A549 (cell line): ENCODE measurements at regions not wholly inside any gene's neighbourhood (a gene's known extent, or its start where the extent isn't known, plus 50 kb on each side); places are given as distances from the start of the nearest gene placed in this dataset.

Experiments
- ATAC-seq, 2 experiments: fragments of 200-7000 bp in 1 of 2; fragments of >200 bp in 1 of 2; cut with Nextera tagmentation in 1 of 2; cut with Tn5 transposase in 1 of 2; 3 replicates each; pipeline versions ENCODE4 v1.8.0 to v1.9.1; 2018 to 2020; ENCODE audit warnings: mild to moderate bottlenecking in 1 of 2, moderate library complexity in 1 of 2
- CTCF ChIA-PET: fragments of 300-600 bp; sonication (Branson Sonifier 250); formaldehyde crosslinking; extraction: SDS; loops from one replicate; lab custom pipeline; 2021; ENCODE audit warnings: antibody characterized with exemption, inconsistent platforms; lab: Yijun Ruan, JAX
- POLR2A ChIA-PET: fragments of 350-600 bp; formaldehyde crosslinking; extraction: SDS; loops from one replicate; lab custom pipeline; 2021; ENCODE audit warnings: antibody characterized with exemption, inconsistent platforms; lab: Yijun Ruan, JAX
- DNase-seq, 2 experiments: peaks; one replicate each; pipeline versions ENCODE4 v3.0.0 to v3.0.0-alpha.2; 2011 to 2016; ENCODE audit warnings: low read depth in 1 of 2, low spot score in 1 of 2
- FAIRE-seq: peaks from 2 replicates; lab custom pipeline; 2011; peaks lifted over from hg19 to GRCh38; lab: Jason Lieb, UNC
- H3K27ac ChIP-seq, 2 experiments: fragments of >200 bp; sonication (Bioruptor Twin); formaldehyde crosslinking; 3 replicates each; pipeline ENCODE4 v1.5.1; 2016 to 2017
- H3K4me1 ChIP-seq: fragments of >200 bp; sonication (Bioruptor Twin); formaldehyde crosslinking; 3 replicates; pipeline ENCODE4 v1.6.1; 2016
- H3K4me2 ChIP-seq: fragments of >200 bp; sonication (Bioruptor Twin); formaldehyde crosslinking; 3 replicates; pipeline ENCODE4 v1.6.1; 2016
- H3K4me3 ChIP-seq: fragments of >200 bp; sonication (Bioruptor Twin); formaldehyde crosslinking; 3 replicates; pipeline ENCODE4 v1.5.1; 2016
- H3K9me3 ChIP-seq: fragments of >200 bp; sonication (Bioruptor Twin); formaldehyde crosslinking; 3 replicates; pipeline ENCODE4 v1.6.1; 2016
- ATOH8 ChIP-seq: fragments of 250-450 bp; sonication (Bioruptor Pico); IDR thresholded peaks from 2 replicates; pipeline ENCODE4 v1.5.0; 2020; ENCODE audit warnings: low read depth, mild to moderate bottlenecking, moderate library complexity
- CBX2 ChIP-seq: fragments of 200-600 bp; sonication (generic); IDR thresholded peaks from 2 replicates; pipeline ENCODE4 v1.6.1; 2016; ENCODE audit warnings: low read depth, mild to moderate bottlenecking, borderline replicate concordance
- CBX8 ChIP-seq: fragments of 200-600 bp; sonication (generic); IDR thresholded peaks from 2 replicates; pipeline ENCODE4 v1.6.1; 2016
- CEBPB ChIP-seq, 2 experiments: fragments of >200 bp in 1 of 2; sonication (Bioruptor Twin) in 1 of 2; formaldehyde crosslinking in 1 of 2; IDR thresholded peaks; 2 replicates each; pipeline ENCODE4 v1.6.1; 2012 to 2016
- CHD2 ChIP-seq: fragments of 150-350 bp; IDR thresholded peaks from 2 replicates; pipeline ENCODE4 v1.6.1; 2014; ENCODE audit warnings: low read length; ENCODE audit not compliant: partially characterized antibody
- E2F6 ChIP-seq: IDR thresholded peaks from 2 replicates; pipeline ENCODE4 v1.6.1; 2012; ENCODE audit warnings: low read depth, borderline replicate concordance
- ELK1 ChIP-seq: fragments of 150-350 bp; IDR thresholded peaks from 2 replicates; pipeline ENCODE4 v1.6.1; 2014; ENCODE audit warnings: low read depth, mild to moderate bottlenecking, low read length
- ESRRA ChIP-seq: fragments of 150-350 bp; IDR thresholded peaks from 2 replicates; pipeline ENCODE4 v1.6.1; 2014; ENCODE audit warnings: mild to moderate bottlenecking, low read length, borderline replicate concordance
- FOSL2 ChIP-seq, 2 experiments: fragments of 450-650 bp in 1 of 2; fragments of >200 bp in 1 of 2; sonication (Bioruptor Twin) in 1 of 2; formaldehyde crosslinking; IDR thresholded peaks; 2 replicates each; pipeline versions ENCODE4 v1.5.0 to v1.6.1; 2016 to 2020; ENCODE audit warnings: mild to moderate bottlenecking in 1 of 2, moderate library complexity in 1 of 2
- HES2 ChIP-seq: fragments of >200 bp; sonication (Bioruptor Twin); formaldehyde crosslinking; IDR thresholded peaks from 2 replicates; pipeline ENCODE4 v1.6.1; 2016
- HMGXB4 ChIP-seq: fragments of 250-450 bp; sonication (Bioruptor Pico); IDR thresholded peaks from 2 replicates; pipeline ENCODE4 v1.5.0; 2021; ENCODE audit warnings: mild to moderate bottlenecking, moderate library complexity, borderline replicate concordance
- HOXB5 ChIP-seq: fragments of 250-450 bp; sonication (Bioruptor Pico); IDR thresholded peaks from 2 replicates; pipeline ENCODE4 v1.5.0; 2020; ENCODE audit warnings: mild to moderate bottlenecking, moderate library complexity
- KDM5A ChIP-seq: fragments of 200-600 bp; sonication (generic); IDR thresholded peaks from 2 replicates; pipeline ENCODE4 v1.6.1; 2016; ENCODE audit warnings: antibody characterized with exemption, mild to moderate bottlenecking
- MAZ ChIP-seq: fragments of 150-350 bp; IDR thresholded peaks from 2 replicates; pipeline ENCODE4 v1.6.1; 2014; ENCODE audit warnings: antibody characterized with exemption, low read depth, low read length, borderline replicate concordance
- PHF8 ChIP-seq: fragments of 200-600 bp; sonication (generic); IDR thresholded peaks from 2 replicates; pipeline ENCODE4 v1.6.1; 2016; ENCODE audit warnings: low read depth, mild to moderate bottlenecking, antibody characterized with exemption, moderate library complexity, borderline replicate concordance
- POLR2AphosphoS2 ChIP-seq: conservative IDR thresholded peaks from 2 replicates; pipeline ENCODE4 v1.6.1; 2012; ENCODE audit warnings: low read length, improper control_type of control experiment, inconsistent platforms
- RAD21 ChIP-seq, 2 experiments: fragments of >200 bp in 1 of 2; sonication (Bioruptor Twin) in 1 of 2; formaldehyde crosslinking in 1 of 2; IDR thresholded peaks in 1 of 2; conservative IDR thresholded peaks in 1 of 2; 2 replicates in 1 of 2; 3 replicates in 1 of 2; pipeline ENCODE4 v1.6.1; 2012 to 2018; ENCODE audit warnings: inconsistent platforms in 1 of 2
- RNF2 ChIP-seq: fragments of 200-600 bp; sonication (generic); IDR thresholded peaks from 2 replicates; pipeline ENCODE4 v1.6.1; 2016; ENCODE audit warnings: low read depth, mild to moderate bottlenecking, antibody characterized with exemption, moderate library complexity, borderline replicate concordance
- SREBF2 ChIP-seq: fragments of 450-650 bp; IDR thresholded peaks from 2 replicates; pipeline ENCODE4 v1.6.1; 2014; ENCODE audit warnings: mild to moderate bottlenecking, moderate library complexity
- ZFP36 ChIP-seq: fragments of 450-650 bp; IDR thresholded peaks from 2 replicates; pipeline ENCODE4 v1.6.1; 2014; ENCODE audit warnings: borderline replicate concordance; ENCODE audit not compliant: partially characterized antibody
- ZNF302 ChIP-seq: fragments of 250-450 bp; sonication (Bioruptor Pico); IDR thresholded peaks from 2 replicates; pipeline ENCODE4 v1.9.0; 2021; ENCODE audit warnings: inconsistent platforms, mild to moderate bottlenecking, moderate library complexity
- WGBS: methylation state at CpG from one replicate; pipeline ENCODE4 v1.1.6; 2017; ENCODE audit errors: missing lambda C conversion rate; 5-methylcytosine and 5-hydroxymethylcytosine counted together
- TF ChIP-seq, protein P1 (sequence below): fragments of 450-650 bp; IDR thresholded peaks from 2 replicates; pipeline ENCODE4 v1.6.1; 2014; ENCODE audit warnings: antibody characterized with exemption
- TF ChIP-seq, protein P2 (sequence below): IDR thresholded peaks from 2 replicates; pipeline ENCODE4 v1.6.1; 2012

DNA sequence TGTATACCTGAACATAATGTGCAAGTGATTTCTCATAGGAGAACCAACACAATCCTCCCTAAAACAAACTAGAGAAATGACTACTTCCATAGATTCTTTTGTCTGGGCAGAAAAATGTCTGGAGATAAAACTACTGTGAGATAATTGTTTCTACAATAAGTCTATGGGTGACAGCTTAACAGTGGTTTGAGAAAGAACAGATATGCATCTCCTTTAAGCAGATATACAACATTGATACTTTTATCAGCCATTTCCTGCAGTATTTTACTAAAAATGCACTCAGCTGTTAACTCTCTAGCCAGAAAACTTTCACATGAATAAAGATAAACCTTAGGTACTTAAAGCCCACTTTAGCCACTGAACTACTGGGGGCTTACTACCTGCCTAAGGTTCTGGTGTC lies 1132.4 kb downstream of the EFNB2 start:
- ChIA-PET CTCF (no interaction called here), POLR2A (no interaction called here)
- H3K4me2 ChIP-seq = no peak overlapping the region
- DNase-seq (no peak), ATAC-seq (no peak), FAIRE-seq (no peak)
- H3K4me1 ChIP-seq = no peaks in the 10 kb centered on the region
- no peaks in the 10 kb centered on the region for H3K9me3 ChIP-seq
- no peak for TF ChIP-seq CBX2
- no peak for TF ChIP-seq HOXB5 (CRISPR knock-in tag)
- TF ChIP-seq, protein P1, sequence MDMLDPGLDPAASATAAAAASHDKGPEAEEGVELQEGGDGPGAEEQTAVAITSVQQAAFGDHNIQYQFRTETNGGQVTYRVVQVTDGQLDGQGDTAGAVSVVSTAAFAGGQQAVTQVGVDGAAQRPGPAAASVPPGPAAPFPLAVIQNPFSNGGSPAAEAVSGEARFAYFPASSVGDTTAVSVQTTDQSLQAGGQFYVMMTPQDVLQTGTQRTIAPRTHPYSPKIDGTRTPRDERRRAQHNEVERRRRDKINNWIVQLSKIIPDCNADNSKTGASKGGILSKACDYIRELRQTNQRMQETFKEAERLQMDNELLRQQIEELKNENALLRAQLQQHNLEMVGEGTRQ = no peak
- TF ChIP-seq HES2 = no peak
- TF ChIP-seq ESRRA = no peak
- no peak for TF ChIP-seq ZFP36
- no peak for TF ChIP-seq POLR2AphosphoS2
- no peak for TF ChIP-seq ZNF302 (CRISPR knock-in tag)
- no peak for TF ChIP-seq KDM5A
- no peak for TF ChIP-seq FOSL2 (IDR thresholded peaks at IDR 0.05)
- TF ChIP-seq FOSL2 (CRISPR knock-in tag; IDR thresholded peaks at IDR 0.05) = no peak
- no peak for TF ChIP-seq CEBPB (IDR thresholded peaks at IDR 0.05)
- TF ChIP-seq RNF2 = no peak
- no peak for TF ChIP-seq ATOH8 (CRISPR knock-in tag)
- TF ChIP-seq SREBF2 = no peak
- no peak for TF ChIP-seq ELK1
- no peak for TF ChIP-seq PHF8
- TF ChIP-seq RAD21 (conservative IDR thresholded peaks at IDR 0.05 in 1 of 2, IDR thresholded peaks at IDR 0.05 in 1 of 2) = no peak
- no peak for TF ChIP-seq HMGXB4 (CRISPR knock-in tag)
- TF ChIP-seq MAZ = no peak
- no peak overlapping the region for H3K27ac ChIP-seq
- no peak overlapping the region for H3K4me3 ChIP-seq

GRCh38 chr13:105395041-105395440 lies 1140.4 kb downstream of the EFNB2 start:
- Histone ChIP-seq H3K27ac (no peak overlapping the region), H3K9me3 (no peaks in the 10 kb centered on the region), H3K4me3 (no peak overlapping the region), H3K4me1 (no peaks in the 10 kb centered on the region), H3K4me2 (no peak overlapping the region)
- DNase-seq = no peak
- ATAC-seq = no peak
- ChIA-PET CTCF (no interaction called here), POLR2A (no interaction called here)
- TF ChIP-seq, protein P2, sequence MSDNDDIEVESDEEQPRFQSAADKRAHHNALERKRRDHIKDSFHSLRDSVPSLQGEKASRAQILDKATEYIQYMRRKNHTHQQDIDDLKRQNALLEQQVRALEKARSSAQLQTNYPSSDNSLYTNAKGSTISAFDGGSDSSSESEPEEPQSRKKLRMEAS = no peak
- no peak for TF ChIP-seq KDM5A
- no peak for TF ChIP-seq CBX8
- no peak for TF ChIP-seq CEBPB (IDR thresholded peaks at IDR 0.05)
- TF ChIP-seq CBX2 = no peak
- no peak for TF ChIP-seq CHD2
- TF ChIP-seq E2F6 = no peak
- FAIRE-seq = no peak
- WGBS = 0% methylated on average over 1 of the region's 1 CpG
